Globus pallidus (tissue), 1 donor: ENCODE measurements at regions not wholly inside any gene's neighbourhood (a gene's known extent, or its start where the extent isn't known, plus 50 kb on each side); places are given as distances from the start of the nearest gene placed in this dataset.

Source experiments
- DNase-seq: peaks from one replicate; pipeline ENCODE4 v3.0.0-alpha.2; 2015; ENCODE audit warnings: low spot score

- no peak for DNase-seq
These were observed 51.8 kb upstream of the PAX1 start for GRCh38 chr20:21653628-21654027.

GRCh38 chr20:21643417-21643816, 62.0 kb upstream of the PAX1 start:
- DNase-seq, result no peak

- no peak for DNase-seq
These were observed 64.9 kb upstream of the PAX1 start for GRCh38 chr20:21640556-21640955.

- no peak for DNase-seq
These were observed 71.6 kb upstream of the PAX1 start for GRCh38 chr20:21633829-21634228.

GRCh38 chr20:21632735-21633053, 72.8 kb upstream of the PAX1 start:
- DNase-seq, result no peak

GRCh38 chr20:21632031-21632734, 73.3 kb upstream of the PAX1 start:
- DNase-seq, result no peak

- DNase-seq, result no peak
These were observed 76.7 kb upstream of the PAX1 start for GRCh38 chr20:21628800-21629199.

GRCh38 chr20:21623781-21624094, 81.7 kb upstream of the PAX1 start:
- DNase-seq, result no peak

- no peak for DNase-seq
These were observed 82.2 kb upstream of the PAX1 start for GRCh38 chr20:21623074-21623780.

- no peak for DNase-seq
These were observed 83.2 kb upstream of the PAX1 start for GRCh38 chr20:21622097-21622857.

GRCh38 chr20:21618759-21619416, 86.6 kb upstream of the PAX1 start:
- no peak for DNase-seq

- peak; percentile 93 for DNase-seq
These were observed 89.8 kb upstream of the PAX1 start for GRCh38 chr20:21615617-21616080.

GRCh38 chr20:21614980-21615379, 90.5 kb upstream of the PAX1 start:
- DNase-seq, result peak; percentile 46

GRCh38 chr20:21613512-21613911, 92.0 kb upstream of the PAX1 start:
- no peak for DNase-seq

GRCh38 chr20:21609981-21610380, 95.5 kb upstream of the PAX1 start:
- no peak for DNase-seq

- peak; percentile 90 for DNase-seq
These were observed 95.4 kb upstream of the NKX2-2 start for GRCh38 chr20:21609221-21609620.

- DNase-seq, result no peak
These were observed 94.9 kb upstream of the NKX2-2 start for GRCh38 chr20:21608777-21609176.

- peak; percentile 93 for DNase-seq
These were observed 94.3 kb upstream of the NKX2-2 start for GRCh38 chr20:21607971-21608725.

- no peak for DNase-seq
These were observed 87.9 kb upstream of the NKX2-2 start for GRCh38 chr20:21601799-21602198.

- DNase-seq, result no peak
These were observed 72.8 kb upstream of the NKX2-2 start for GRCh38 chr20:21586682-21587081.

- DNase-seq, result no peak
These were observed 69.8 kb upstream of the NKX2-2 start for GRCh38 chr20:21583486-21584168.
